Endothelial cell of umbilical vein (primary cell): ENCODE measurements at regions not wholly inside any gene's neighbourhood (a gene's known extent, or its start where the extent isn't known, plus 50 kb on each side); places are given as distances from the start of the nearest gene placed in this dataset.

ENCODE experiments used
- BruUV-seq: library from RNA; stranded (reverse); fragments of 400-500 nt; replicated peaks from 2 replicates; lab custom pipeline; 2021; lab: Mats Ljungman, UMichigan
- CTCF ChIA-PET: fragments of 300-600, 350-600 bp; sonication (Branson Sonifier 250); formaldehyde crosslinking; loops from one replicate; lab custom pipeline; 2021; ENCODE audit warnings: antibody characterized with exemption, inconsistent platforms; lab: Charles Lee
- POLR2A ChIA-PET: fragments of 300-600, 350-600 bp; sonication (Branson Sonifier 250); formaldehyde crosslinking; loops from one replicate; lab custom pipeline; 2021; ENCODE audit warnings: antibody characterized with exemption, inconsistent platforms; lab: Charles Lee
- DNase-seq: peaks from one replicate; pipeline ENCODE4 v3.0.0-alpha.2; 2011; ENCODE audit warnings: low read depth, low spot score
- FAIRE-seq: peaks from 2 replicates; lab custom pipeline; 2011; peaks lifted over from hg19 to GRCh38; lab: Jason Lieb, UNC
- H2AFZ ChIP-seq: 2 replicates; pipeline ENCODE4 v1.6.0; 2012; ENCODE audit warnings: low read depth, low read length, control low read depth, inconsistent platforms
- H3K27ac ChIP-seq: 2 replicates; pipeline ENCODE4 v1.5.1; 2011; ENCODE audit warnings: low read depth, mild to moderate bottlenecking, control low read depth, low read length, moderate library complexity; ENCODE audit not compliant: insufficient read depth
- H3K27me3 ChIP-seq, 2 experiments: 2 replicates each; pipeline versions ENCODE4 v1.6.0 to v1.6.1; 2011; ENCODE audit warnings: low read length in 2 of 2, mixed read lengths in 1 of 2; ENCODE audit not compliant: control insufficient read depth in 2 of 2, insufficient read depth in 2 of 2
- H3K36me3 ChIP-seq, 2 experiments: 2 replicates in 1 of 2; 3 replicates in 1 of 2; pipeline ENCODE4 v1.5.1; 2011; ENCODE audit warnings: low read length in 2 of 2, mild to moderate bottlenecking in 1 of 2, moderate library complexity in 1 of 2; ENCODE audit not compliant: control insufficient read depth in 2 of 2, insufficient read depth in 2 of 2; ENCODE audit errors: extremely low read depth in 1 of 2
- H3K4me1 ChIP-seq: 3 replicates; pipeline ENCODE4 v1.5.1; 2011; ENCODE audit warnings: mild to moderate bottlenecking, low read length; ENCODE audit not compliant: control insufficient read depth, insufficient read depth; ENCODE audit errors: extremely low read depth
- H3K4me2 ChIP-seq: 2 replicates; pipeline ENCODE4 v1.6.1; 2011; ENCODE audit warnings: low read length, control low read depth, mixed read lengths; ENCODE audit not compliant: insufficient read depth
- H3K4me3 ChIP-seq, 3 experiments: fragments of 200-600 bp in 1 of 3; sonication (generic), shearing (Covaris generic) in 1 of 3; replicated peaks in 1 of 3; 2 replicates each; pipeline ENCODE4 v1.5.1; 2011 to 2016; ENCODE audit warnings: control low read depth in 3 of 3, low read length in 3 of 3, mild to moderate bottlenecking in 2 of 3, inconsistent platforms in 1 of 3, low read depth in 1 of 3, moderate library complexity in 1 of 3; ENCODE audit not compliant: insufficient read depth in 1 of 3
- H3K79me2 ChIP-seq: 2 replicates; pipeline ENCODE4 v1.6.0; 2012; ENCODE audit warnings: low read length, inconsistent platforms; ENCODE audit not compliant: control insufficient read depth, insufficient read depth
- H3K9ac ChIP-seq: replicated peaks from 2 replicates; pipeline ENCODE3; 2011; ENCODE audit warnings: low read length, control low read depth; ENCODE audit not compliant: insufficient read depth; ENCODE audit errors: extremely low read depth
- H3K9me1 ChIP-seq: replicated peaks from 3 replicates; pipeline ENCODE4 v1.6.0; 2011; ENCODE audit warnings: mild to moderate bottlenecking, low read length; ENCODE audit not compliant: control insufficient read depth, insufficient read depth; ENCODE audit errors: extremely low read depth
- H3K9me3 ChIP-seq: replicated peaks from 2 replicates; pipeline ENCODE4 v1.5.1; 2012; ENCODE audit warnings: low read length, inconsistent platforms; ENCODE audit not compliant: control insufficient read depth, insufficient read depth
- H4K20me1 ChIP-seq: replicated peaks from 2 replicates; pipeline ENCODE3; 2011; ENCODE audit warnings: mild to moderate bottlenecking, low read length; ENCODE audit not compliant: control insufficient read depth, insufficient read depth; ENCODE audit errors: extremely low read depth
- CTCF ChIP-seq, 2 donors: IDR thresholded peaks; 1 replicate in 1 of 2; 2 replicates in 1 of 2; pipeline ENCODE4 v1.5.1; 2011; ENCODE audit warnings: low read length in 2 of 2, mild to moderate bottlenecking in 2 of 2, moderate library complexity in 2 of 2, control low read depth in 1 of 2, inconsistent platforms in 1 of 2, low read depth in 1 of 2; ENCODE audit not compliant: insufficient read depth in 1 of 2; ENCODE audit errors: extremely low read depth in 1 of 2
- EZH2 ChIP-seq: IDR thresholded peaks from 2 replicates; pipeline ENCODE4 v1.6.1; 2012; ENCODE audit warnings: borderline replicate concordance, low read depth, mild to moderate bottlenecking, moderate library complexity, low read length, inconsistent platforms; ENCODE audit not compliant: severe bottlenecking
- GATA2 ChIP-seq: IDR thresholded peaks from 2 replicates; pipeline ENCODE4 v1.7.0; 2011; ENCODE audit warnings: low read depth, mild to moderate bottlenecking, moderate library complexity, mixed read lengths, low read length; ENCODE audit not compliant: insufficient read length, insufficient read depth
- JUN ChIP-seq: IDR thresholded peaks from 2 replicates; pipeline ENCODE4 v1.6.1; 2011; ENCODE audit warnings: borderline replicate concordance, low read depth; ENCODE audit not compliant: insufficient read length, insufficient read depth
- MAX ChIP-seq: IDR thresholded peaks from 2 replicates; pipeline ENCODE4 v1.6.1; 2011; ENCODE audit not compliant: insufficient read depth, insufficient read length
- MYC ChIP-seq: IDR thresholded peaks from one replicate; pipeline ENCODE4 v1.6.1; 2011; ENCODE audit warnings: mild to moderate bottlenecking, low read depth, low read length
- POLR2A ChIP-seq: IDR thresholded peaks from 2 replicates; pipeline ENCODE4 v1.6.1; 2012; ENCODE audit warnings: low read depth, mild to moderate bottlenecking, control low read depth, low read length
- dilution Hi-C: fragments of 300-500 bp; cut with MboI; formaldehyde crosslinking; loops from one replicate; pipeline ENCODE4 v1.15.0; 2019; ENCODE audit warnings: low sequenced_read_pairs; ENCODE audit not compliant: extremely low pct_ligation_motif_present
- intact Hi-C: fragments of 100-400 bp; cut with micrococcal nuclease; formaldehyde crosslinking; loops from one replicate; pipeline ENCODE4 v1.10.0; 2022

GRCh38 chr22:48380016-48380665 is 1447.5 kb downstream of the BRD1 start:
- TF ChIP-seq JUN, result no peak
- intact Hi-C loops, result no loop called here
- POLR2A ChIA-PET, result no interaction called here
- BruUV-seq, result no TSS peak
- no peaks in the 10 kb centered on the region for H3K79me2 ChIP-seq
- no peaks in the 10 kb centered on the region for H3K27me3 ChIP-seq
- dilution Hi-C loops, result no loop called here
- no peaks in the 10 kb centered on the region for H3K4me1 ChIP-seq
- no peak for DNase-seq
- no peak overlapping the region for H3K4me2 ChIP-seq
- H4K20me1 ChIP-seq, result no peaks in the 10 kb centered on the region
- H3K9ac ChIP-seq, result no peak overlapping the region
- H3K4me3 ChIP-seq, result no peak overlapping the region
- no peak overlapping the region for H2AFZ ChIP-seq
- H3K9me1 ChIP-seq, result no peaks in the 10 kb centered on the region
- CTCF ChIA-PET, result no interaction called here
- no peaks in the 10 kb centered on the region for H3K36me3 ChIP-seq
- peaks cover 4% of the 10 kb centered on the region for H3K9me3 ChIP-seq
- FAIRE-seq, result no peak
- H3K27ac ChIP-seq, result no peak overlapping the region

GRCh38 chr22:48379371-48379770 is 1448.3 kb downstream of the BRD1 start:
- H3K4me3 ChIP-seq, result no peak overlapping the region
- H3K4me2 ChIP-seq, result no peak overlapping the region
- no peaks in the 10 kb centered on the region for H3K27me3 ChIP-seq
- intact Hi-C loops, result no loop called here
- DNase-seq, result no peak
- no peak for TF ChIP-seq GATA2
- no peak for TF ChIP-seq MYC
- no peak for TF ChIP-seq POLR2A
- TF ChIP-seq EZH2, result no peak
- TF ChIP-seq CTCF (IDR thresholded peaks at IDR 0.05; ENCODE audit: extremely low read depth in 1 of 2, insufficient read depth in 1 of 2, low read depth in 1 of 2, low read length in 2 of 2), result no peak
- no peak for TF ChIP-seq MAX
- TF ChIP-seq JUN, result no peak
- H3K36me3 ChIP-seq, result no peaks in the 10 kb centered on the region
- H3K9me1 ChIP-seq, result no peaks in the 10 kb centered on the region
- no peaks in the 10 kb centered on the region for H3K79me2 ChIP-seq
- no peak overlapping the region for H3K9ac ChIP-seq
- no peaks in the 10 kb centered on the region for H3K4me1 ChIP-seq
- no peak overlapping the region for H3K27ac ChIP-seq
- CTCF ChIA-PET, result no interaction called here
- no peaks in the 10 kb centered on the region for H4K20me1 ChIP-seq
- POLR2A ChIA-PET, result no interaction called here
- dilution Hi-C loops, result no loop called here
- no TSS peak for BruUV-seq
- FAIRE-seq, result no peak
- peaks cover 4% of the 10 kb centered on the region for H3K9me3 ChIP-seq
- no peak overlapping the region for H2AFZ ChIP-seq
